ENCODE measurements at regions not wholly inside any gene's neighbourhood (a gene's known extent, or its start where the extent isn't known, plus 50 kb on each side); places are given as distances from the start of the nearest gene placed in this dataset.

- H3K36me3 ChIP-seq: no peaks in the 10 kb centered on the region
- H3K27ac ChIP-seq: no peak overlapping the region
- H3K9me3 ChIP-seq: no peaks in the 10 kb centered on the region
- WGBS, 3 donors: 59 to 71% (median 68%) methylated on average over 9 of the region's 9 CpGs
- DNase-seq: no peak
- H3K27me3 ChIP-seq: no peaks in the 10 kb centered on the region
- H3K4me1 ChIP-seq (ENCODE audit: insufficient read depth): no peaks in the 10 kb centered on the region
- TF ChIP-seq CTCF (IDR thresholded peaks at IDR 0.05) (no peak), POLR2A (IDR thresholded peaks at IDR 0.05) (no peak), EP300 (IDR thresholded peaks at IDR 0.05) (no peak)
- H3K4me3 ChIP-seq: no peak overlapping the region
- intact Hi-C loops (cut with DNase I): no loop called here
Measured at GRCh38 chr4:125398263-125399002, 83.7 kb downstream of the FAT4 start.

GRCh38 chr4:125400756-125401155 is 86.0 kb downstream of the FAT4 start:
- Histone ChIP-seq H3K27ac (no peak overlapping the region), H3K4me1 (ENCODE audit: insufficient read depth) (no peaks in the 10 kb centered on the region), H3K4me3 (no peak overlapping the region), H3K27me3 (no peaks in the 10 kb centered on the region), H3K36me3 (no peaks in the 10 kb centered on the region), H3K9me3 (no peaks in the 10 kb centered on the region)
- WGBS, 3 donors: 23 to 27% (median 26%) methylated on average over 3 of the region's 3 CpGs
- no peak for DNase-seq
- intact Hi-C loops (cut with DNase I): no loop called here
- TF ChIP-seq EP300 (IDR thresholded peaks at IDR 0.05) (no peak), POLR2A (IDR thresholded peaks at IDR 0.05) (no peak), CTCF (IDR thresholded peaks at IDR 0.05) (no peak)

GRCh38 chr4:125401784-125402183 is 87.0 kb downstream of the FAT4 start:
- WGBS, 3 donors: 14 to 31% (median 18%) methylated on average over 2 of the region's 2 CpGs
- no peak overlapping the region for H3K4me3 ChIP-seq
- H3K27me3 ChIP-seq: no peaks in the 10 kb centered on the region
- H3K9me3 ChIP-seq: no peaks in the 10 kb centered on the region
- no peaks in the 10 kb centered on the region for H3K36me3 ChIP-seq
- DNase-seq: no peak
- H3K4me1 ChIP-seq (ENCODE audit: insufficient read depth): no peaks in the 10 kb centered on the region
- H3K27ac ChIP-seq: no peak overlapping the region
- intact Hi-C loops (cut with DNase I): no loop called here
- TF ChIP-seq CTCF (IDR thresholded peaks at IDR 0.05): no peak
- TF ChIP-seq EP300 (IDR thresholded peaks at IDR 0.05): no peak
- TF ChIP-seq POLR2A (IDR thresholded peaks at IDR 0.05): no peak

GRCh38 chr4:125420526-125420925 is 105.8 kb downstream of the FAT4 start:
- Histone ChIP-seq H3K36me3 (no peaks in the 10 kb centered on the region), H3K27me3 (no peaks in the 10 kb centered on the region), H3K4me1 (ENCODE audit: insufficient read depth) (no peaks in the 10 kb centered on the region), H3K27ac (no peak overlapping the region), H3K4me3 (no peak overlapping the region), H3K9me3 (no peaks in the 10 kb centered on the region)
- no peak for TF ChIP-seq POLR2A (IDR thresholded peaks at IDR 0.05)
- no peak for TF ChIP-seq EP300 (IDR thresholded peaks at IDR 0.05)
- TF ChIP-seq CTCF (IDR thresholded peaks at IDR 0.05): no peak
- intact Hi-C loops (cut with DNase I): no loop called here
- WGBS, 3 donors: 30 to 35% (median 33%) methylated on average over 2 of the region's 2 CpGs
- DNase-seq: no peak
